ENCODE measurements at regions not wholly inside any gene's neighbourhood (a gene's known extent, or its start where the extent isn't known, plus 50 kb on each side); places are given as distances from the start of the nearest gene placed in this dataset.
"Not testable (repeated sequence)": the region's sequence is repeated elsewhere in the genome, so short reads cannot be mapped to it uniquely, and the experiment has no call there.

DNA sequence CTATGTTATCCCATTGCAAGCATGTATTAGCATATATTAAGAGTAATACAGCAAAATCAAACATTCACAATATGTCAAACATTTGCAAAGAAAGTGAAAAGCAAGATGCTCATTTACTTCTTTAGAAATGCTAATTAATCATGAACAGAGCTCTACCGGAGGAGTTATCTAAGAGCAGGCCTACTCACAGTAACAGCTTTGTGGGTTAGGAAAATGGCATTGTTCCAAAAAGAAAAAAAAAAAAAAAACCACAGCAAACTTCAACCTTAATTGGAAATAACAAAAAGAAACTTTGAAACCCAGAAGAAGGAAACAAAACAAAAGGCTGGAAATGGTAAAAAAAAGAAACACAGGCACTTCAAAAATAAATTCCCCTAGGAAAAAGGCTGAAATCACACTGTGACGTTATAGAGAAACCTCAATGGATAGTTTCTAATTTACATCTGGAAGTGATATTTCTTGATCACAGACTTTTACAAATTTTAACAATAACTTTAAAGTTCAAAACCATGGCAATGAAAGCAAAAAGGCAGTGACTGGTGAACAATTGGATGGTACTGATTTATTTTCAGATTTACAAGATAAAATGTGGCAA, 1236.8 kb upstream of the SPRY2 start:
- peak; percentile 54 for DNase-seq (ENCODE audit: low read depth)

DNA sequence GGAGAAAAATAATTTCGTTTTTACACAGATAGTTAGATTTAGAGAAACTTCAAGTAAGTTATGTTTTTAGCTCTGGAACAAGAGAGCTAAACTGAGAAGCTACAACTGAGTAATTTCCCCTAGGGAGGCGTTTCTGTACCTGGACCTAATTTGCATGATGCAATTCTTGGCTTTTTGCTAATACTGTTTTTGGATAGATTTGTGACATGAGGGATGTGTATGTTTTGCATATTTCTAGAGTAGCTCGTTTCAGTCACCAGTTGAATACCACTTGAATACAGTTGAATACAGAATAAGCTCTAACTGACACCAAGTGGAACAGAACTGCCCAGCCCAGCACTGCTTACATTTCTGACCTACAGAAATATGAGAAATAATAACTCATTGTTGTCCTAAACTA, 1227.9 kb upstream of the SPRY2 start:
- TF ChIP-seq, protein P1, sequence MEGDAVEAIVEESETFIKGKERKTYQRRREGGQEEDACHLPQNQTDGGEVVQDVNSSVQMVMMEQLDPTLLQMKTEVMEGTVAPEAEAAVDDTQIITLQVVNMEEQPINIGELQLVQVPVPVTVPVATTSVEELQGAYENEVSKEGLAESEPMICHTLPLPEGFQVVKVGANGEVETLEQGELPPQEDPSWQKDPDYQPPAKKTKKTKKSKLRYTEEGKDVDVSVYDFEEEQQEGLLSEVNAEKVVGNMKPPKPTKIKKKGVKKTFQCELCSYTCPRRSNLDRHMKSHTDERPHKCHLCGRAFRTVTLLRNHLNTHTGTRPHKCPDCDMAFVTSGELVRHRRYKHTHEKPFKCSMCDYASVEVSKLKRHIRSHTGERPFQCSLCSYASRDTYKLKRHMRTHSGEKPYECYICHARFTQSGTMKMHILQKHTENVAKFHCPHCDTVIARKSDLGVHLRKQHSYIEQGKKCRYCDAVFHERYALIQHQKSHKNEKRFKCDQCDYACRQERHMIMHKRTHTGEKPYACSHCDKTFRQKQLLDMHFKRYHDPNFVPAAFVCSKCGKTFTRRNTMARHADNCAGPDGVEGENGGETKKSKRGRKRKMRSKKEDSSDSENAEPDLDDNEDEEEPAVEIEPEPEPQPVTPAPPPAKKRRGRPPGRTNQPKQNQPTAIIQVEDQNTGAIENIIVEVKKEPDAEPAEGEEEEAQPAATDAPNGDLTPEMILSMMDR (conservative IDR thresholded peaks at IDR 0.05; ENCODE audit: low read depth, low read length): no peak
- no peak overlapping the region for H3K4me3 ChIP-seq (ENCODE audit: low read length)
- DNase-seq (ENCODE audit: low read depth): no peak

More for the DNA sequence above, 1236.8 kb upstream of the SPRY2 start:
- H3K4me3 ChIP-seq (ENCODE audit: low read length): no peak overlapping the region
- TF ChIP-seq, protein P1 (conservative IDR thresholded peaks at IDR 0.05; ENCODE audit: low read depth, low read length): no peak

DNA sequence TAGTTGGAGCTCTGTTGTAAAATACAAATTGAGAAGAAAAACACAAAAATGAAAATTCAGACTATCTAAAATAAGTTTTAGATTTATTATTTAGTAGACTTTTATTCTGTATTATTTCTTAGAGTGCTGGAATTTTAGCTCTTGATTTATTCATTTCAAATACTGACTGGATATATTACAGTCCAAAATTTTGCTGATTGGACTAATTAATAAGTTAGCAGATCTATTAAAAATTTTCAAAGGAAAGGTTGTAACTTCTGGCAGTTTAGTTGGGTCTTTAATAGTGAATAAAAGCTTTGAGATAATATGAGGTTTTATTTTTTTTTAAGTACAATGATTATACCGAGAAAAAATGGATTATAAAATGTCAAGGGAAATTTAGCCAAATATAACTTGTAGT, 1224.9 kb upstream of the SPRY2 start:
- TF ChIP-seq, protein P1 (conservative IDR thresholded peaks at IDR 0.05; ENCODE audit: low read depth, low read length): no peak
- H3K4me3 ChIP-seq (ENCODE audit: low read length): no peak overlapping the region
- no peak for DNase-seq (ENCODE audit: low read depth)

DNA sequence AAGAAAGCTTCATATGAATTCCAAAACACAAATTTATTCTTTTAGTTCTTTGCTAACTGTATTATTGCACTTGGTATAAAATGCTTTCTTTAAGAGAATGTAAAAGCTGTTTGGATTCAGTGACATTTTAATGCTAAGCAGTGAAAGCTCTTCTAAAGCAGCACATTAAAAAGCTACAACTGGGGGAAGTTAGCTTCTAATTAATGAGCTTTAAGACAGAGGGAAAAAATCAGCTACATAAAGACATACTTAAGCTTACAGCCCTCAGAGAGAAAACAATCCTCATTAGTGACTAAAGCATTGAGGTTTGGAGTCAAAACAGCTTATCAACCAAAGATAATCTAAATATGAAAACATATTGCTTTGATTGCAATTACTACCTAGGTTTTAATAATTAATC, 1222.2 kb upstream of the SPRY2 start:
- peak; percentile 55 for DNase-seq (ENCODE audit: low read depth)
- no peak overlapping the region for H3K4me3 ChIP-seq (ENCODE audit: low read length)
- TF ChIP-seq, protein P1 (conservative IDR thresholded peaks at IDR 0.05; ENCODE audit: low read depth, low read length): no peak

DNA sequence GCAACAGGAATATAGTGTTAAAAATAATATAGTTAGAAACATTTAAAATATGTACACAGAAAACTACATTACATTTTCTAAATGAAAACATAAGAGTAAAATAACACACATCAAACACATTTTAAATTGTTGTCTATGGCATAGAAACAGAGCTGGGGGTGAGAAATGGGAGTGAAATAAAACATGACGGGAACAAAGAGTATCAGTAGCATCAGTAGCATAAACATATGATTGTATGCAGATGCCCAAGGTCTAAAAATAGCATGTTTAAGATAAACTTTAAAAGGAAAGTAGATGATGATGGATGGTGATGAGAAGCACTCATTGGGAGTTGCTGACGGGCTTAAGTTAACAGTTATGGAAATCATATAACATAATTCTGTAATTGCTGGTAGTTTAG, 1221.7 kb upstream of the SPRY2 start:
- H3K4me3 ChIP-seq (ENCODE audit: low read length): no peak overlapping the region
- TF ChIP-seq, protein P1 (conservative IDR thresholded peaks at IDR 0.05; ENCODE audit: low read depth, low read length): no peak
- no peak for DNase-seq (ENCODE audit: low read depth)

DNA sequence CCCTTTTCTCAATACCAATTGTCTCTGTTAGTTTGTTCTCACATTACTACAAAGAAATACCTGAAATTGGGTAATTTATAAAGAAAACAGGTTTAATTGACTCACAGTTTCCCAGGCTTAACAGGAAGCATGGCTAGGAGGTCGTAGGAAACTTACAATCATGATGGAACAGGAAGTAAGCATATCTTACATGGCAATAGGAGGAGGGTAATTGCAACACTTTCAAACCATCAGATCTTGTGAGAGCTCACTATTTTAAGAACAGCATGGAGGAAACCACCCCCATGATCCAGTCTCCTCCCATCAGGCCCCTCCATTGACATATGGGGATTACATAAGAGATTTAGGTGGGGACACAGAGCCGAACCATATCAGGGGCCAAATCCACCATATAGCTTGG, 1210.1 kb upstream of the SPRY2 start:
- TF ChIP-seq, protein P1 (conservative IDR thresholded peaks at IDR 0.05; ENCODE audit: low read depth, low read length): no peak
- H3K4me3 ChIP-seq (ENCODE audit: low read length): no peak overlapping the region
- DNase-seq (ENCODE audit: low read depth): no peak

DNA sequence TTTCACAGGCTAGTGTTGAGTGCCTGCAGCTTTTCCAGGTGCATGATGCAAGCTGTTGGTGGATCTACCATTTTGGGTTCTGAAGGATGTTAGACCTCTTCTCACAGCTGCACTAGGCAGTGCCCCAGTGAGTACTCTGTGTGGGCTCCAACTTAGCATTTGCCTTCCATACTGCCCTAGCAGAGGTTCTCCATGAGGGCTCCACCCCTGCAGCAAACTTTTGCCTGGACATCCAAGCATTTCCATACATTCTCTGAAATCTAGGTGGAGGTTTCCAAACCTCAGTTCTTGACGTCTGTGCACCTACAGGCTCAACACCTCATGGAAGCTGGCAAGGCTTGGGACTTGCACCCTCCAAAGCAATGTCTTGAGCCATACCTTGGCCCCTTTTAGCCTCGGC, 1205.4 kb upstream of the SPRY2 start:
- not testable (repeated sequence) for DNase-seq (ENCODE audit: low read depth); H3K4me3 ChIP-seq (ENCODE audit: low read length)

DNA sequence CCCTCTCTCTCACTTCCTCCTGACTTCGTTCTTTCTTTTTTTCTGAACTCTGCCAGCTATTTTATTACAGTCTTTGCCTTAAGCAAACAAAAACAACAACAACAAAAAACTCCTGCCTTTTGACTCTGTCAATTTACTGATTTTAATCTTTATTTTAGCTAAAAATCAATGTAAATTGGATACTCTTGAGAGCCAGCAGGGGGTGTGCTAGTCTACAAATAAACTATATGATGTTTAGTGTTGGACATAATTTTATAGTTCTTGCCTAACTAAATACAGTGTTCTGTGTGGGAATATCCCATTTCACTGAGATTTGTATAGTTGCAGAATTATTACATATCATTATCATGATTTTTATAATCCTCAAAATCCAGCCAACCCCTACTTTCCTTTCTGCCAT, 1199.9 kb upstream of the SPRY2 start:
- TF ChIP-seq, protein P1 (conservative IDR thresholded peaks at IDR 0.05; ENCODE audit: low read depth, low read length): peak; percentile 55
- no peak for DNase-seq (ENCODE audit: low read depth)
- H3K4me3 ChIP-seq (ENCODE audit: low read length): no peak overlapping the region
